GM12891 (cell line): ENCODE measurements at regions not wholly inside any gene's neighbourhood (a gene's known extent, or its start where the extent isn't known, plus 50 kb on each side); places are given as distances from the start of the nearest gene placed in this dataset.

Experiments
- POLR2A ChIP-seq: IDR thresholded peaks from 2 replicates; pipeline ENCODE4 v1.6.1; 2011; ENCODE audit warnings: low read depth, low read length, control low read depth
- POLR2AphosphoS5 ChIP-seq: IDR thresholded peaks from 2 replicates; pipeline ENCODE4 v1.6.1; 2011; ENCODE audit warnings: low read depth, low read length, control low read depth

DNA sequence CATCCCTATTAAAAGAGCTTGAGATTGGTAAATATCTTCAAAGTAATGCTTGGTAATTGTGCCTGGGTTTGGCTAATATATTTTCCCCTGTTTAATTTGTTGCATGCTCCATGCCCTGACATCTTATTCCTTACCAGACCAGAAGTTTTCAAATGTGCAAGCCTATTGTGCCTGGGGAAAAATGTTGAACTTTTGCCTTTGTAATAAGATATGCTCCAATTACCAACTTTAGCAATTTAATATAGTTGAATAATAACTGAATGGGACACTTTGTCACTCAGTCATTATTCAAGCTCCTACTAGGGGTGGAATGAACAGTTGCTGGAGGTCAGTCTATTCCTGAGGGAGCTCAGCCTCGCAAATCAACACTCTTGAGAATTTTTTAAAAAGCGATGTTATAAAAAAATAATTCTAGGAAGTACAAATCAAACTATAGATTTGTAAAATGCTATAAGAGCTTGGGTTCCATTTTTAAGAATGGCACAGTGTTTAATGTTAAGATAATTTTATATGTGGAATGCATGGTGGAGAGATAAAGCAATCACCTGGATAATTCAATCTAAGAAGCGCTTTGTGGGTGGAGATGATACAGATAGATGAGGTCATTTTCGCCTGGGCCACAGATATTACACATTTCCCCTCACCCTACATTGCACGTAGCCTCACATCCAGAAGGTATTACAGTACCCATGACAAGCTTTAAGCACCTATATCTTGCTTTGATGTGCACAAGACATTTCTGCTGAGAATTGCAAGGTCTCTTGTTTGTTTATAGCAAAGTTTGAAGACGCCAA, 231.8 kb downstream of the PIK3R1 start:
- TF ChIP-seq POLR2A (no peak), POLR2AphosphoS5 (no peak)
